GM18499 (cell line): ENCODE measurements at regions not wholly inside any gene's neighbourhood (a gene's known extent, or its start where the extent isn't known, plus 50 kb on each side); places are given as distances from the start of the nearest gene placed in this dataset.
"Not testable (repeated sequence)": the region's sequence is repeated elsewhere in the genome, so short reads cannot be mapped to it uniquely, and the experiment has no call there.

Experiments
- ATAC-seq: cut with Tn5 transposase; IDR thresholded peaks from one replicate; pipeline ENCODE4 v1.9.1; 2021; ENCODE audit warnings: moderate number of reproducible peaks; ENCODE audit not compliant: insufficient read depth, unreplicated experiment

GRCh38 chr4:149211876-149212275 is 603.8 kb downstream of the IQCM start:
- no peak for ATAC-seq

GRCh38 chr4:149203256-149204001 is 612.2 kb downstream of the IQCM start:
- no peak for ATAC-seq

GRCh38 chr4:149202117-149202516 is 613.5 kb downstream of the IQCM start:
- ATAC-seq = no peak

GRCh38 chr4:149199594-149199993 is 616.0 kb downstream of the IQCM start:
- ATAC-seq = no peak

- ATAC-seq = no peak
These were observed 621.6 kb downstream of the IQCM start for GRCh38 chr4:149194061-149194460.

- no peak for ATAC-seq
These were observed 627.9 kb downstream of the IQCM start for GRCh38 chr4:149187726-149188125.

GRCh38 chr4:149183638-149184037 is 632.0 kb downstream of the IQCM start:
- no peak for ATAC-seq

- not testable (repeated sequence) for ATAC-seq
These were observed 634.2 kb downstream of the IQCM start for GRCh38 chr4:149181459-149181858.

- ATAC-seq = no peak
These were observed 639.6 kb downstream of the IQCM start for GRCh38 chr4:149176039-149176438.

GRCh38 chr4:149175549-149175948 is 640.1 kb downstream of the IQCM start:
- no peak for ATAC-seq

GRCh38 chr4:149173241-149174013 is 642.2 kb downstream of the IQCM start:
- no peak for ATAC-seq

GRCh38 chr4:149168645-149169044 is 647.0 kb downstream of the IQCM start:
- no peak for ATAC-seq

- ATAC-seq = no peak
These were observed 648.8 kb downstream of the IQCM start for GRCh38 chr4:149166876-149167275.

- no peak for ATAC-seq
These were observed 649.3 kb downstream of the IQCM start for GRCh38 chr4:149166365-149166764.

- no peak for ATAC-seq
These were observed 651.4 kb downstream of the IQCM start for GRCh38 chr4:149164282-149164681.

- no peak for ATAC-seq
These were observed 654.4 kb downstream of the IQCM start for GRCh38 chr4:149161247-149161646.

- no peak for ATAC-seq
These were observed 655.3 kb downstream of the IQCM start for GRCh38 chr4:149160370-149160769.

- no peak for ATAC-seq
These were observed 656.8 kb downstream of the IQCM start for GRCh38 chr4:149158817-149159216.

GRCh38 chr4:149145803-149146202 is 669.8 kb downstream of the IQCM start:
- ATAC-seq = no peak

- no peak for ATAC-seq
These were observed 671.6 kb downstream of the IQCM start for GRCh38 chr4:149144060-149144459.

- no peak for ATAC-seq
These were observed 674.3 kb downstream of the IQCM start for GRCh38 chr4:149141391-149141790.

- no peak for ATAC-seq
These were observed 674.8 kb downstream of the IQCM start for GRCh38 chr4:149140841-149141240.
